GM18505 (cell line): ENCODE measurements at regions not wholly inside any gene's neighbourhood (a gene's known extent, or its start where the extent isn't known, plus 50 kb on each side); places are given as distances from the start of the nearest gene placed in this dataset.

Source experiments
- ATAC-seq: cut with Tn5 transposase; IDR thresholded peaks from one replicate; pipeline ENCODE4 v1.9.1; 2021; ENCODE audit not compliant: unreplicated experiment
- POLR2A ChIP-seq: IDR thresholded peaks from 4 replicates; pipeline ENCODE4 v1.6.1; 2011; ENCODE audit warnings: borderline replicate concordance; ENCODE audit not compliant: insufficient read depth, insufficient read length; ENCODE audit errors: extremely low read depth

- ATAC-seq: no peak
- no peak for TF ChIP-seq POLR2A
Measured at GRCh38 chr10:43865265-43866135, 216.8 kb upstream of the ZNF32 start.

DNA sequence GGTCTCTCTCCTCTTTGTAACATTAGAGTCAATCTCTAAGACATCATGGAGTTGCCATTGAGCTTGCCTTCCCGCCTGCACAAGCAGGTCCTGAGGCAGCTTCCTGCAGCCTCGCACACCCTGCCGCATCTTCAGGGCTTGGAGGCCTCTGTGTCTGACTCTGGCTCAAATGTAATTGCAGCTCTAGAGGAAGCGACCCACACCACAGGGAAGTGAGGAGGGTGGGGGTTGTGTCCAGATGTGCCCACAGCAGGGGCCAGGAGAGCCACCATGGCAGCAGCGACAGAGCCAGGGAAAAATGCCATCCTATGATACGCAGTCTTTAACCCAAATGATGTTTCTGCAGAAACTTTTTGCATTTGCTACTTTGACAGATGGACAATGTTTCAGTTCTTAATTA is 216.0 kb upstream of the ZNF32 start:
- TF ChIP-seq POLR2A: no peak
- no peak for ATAC-seq

DNA sequence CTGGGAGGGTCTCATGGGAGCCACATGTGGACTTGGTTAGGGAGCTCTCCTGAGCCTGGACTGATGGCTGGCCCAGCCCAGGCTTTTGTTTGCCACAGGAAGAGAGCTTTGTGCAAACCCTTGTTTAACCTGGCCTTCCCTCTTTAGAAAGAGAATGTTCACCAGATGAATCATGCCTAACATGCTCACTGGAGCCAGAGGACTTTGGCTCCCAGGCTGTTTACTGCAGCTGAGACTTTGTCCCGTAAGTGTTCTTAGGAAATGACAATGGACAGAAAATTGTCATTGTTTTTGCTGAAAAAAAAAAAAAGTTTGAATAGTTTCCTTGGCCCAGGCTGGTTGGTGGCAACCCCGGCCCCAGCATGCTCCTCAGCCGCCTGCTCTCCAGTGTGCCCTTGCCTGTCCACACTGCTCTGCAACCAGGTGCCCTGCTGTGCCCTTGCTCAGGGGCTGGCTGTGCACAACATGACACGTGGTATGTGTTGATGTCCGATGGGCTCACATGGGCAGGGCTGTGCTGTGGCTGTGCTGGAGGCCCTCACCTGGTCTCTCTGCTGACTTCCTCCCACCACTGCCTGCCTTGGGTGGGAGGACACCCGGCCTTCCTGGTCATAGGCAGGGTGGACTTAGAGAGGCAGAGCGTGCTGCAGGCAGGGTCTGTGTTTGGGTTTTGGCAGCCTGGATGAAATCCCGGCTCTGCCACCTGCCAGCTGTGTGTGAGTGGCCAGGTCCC is 215.3 kb upstream of the ZNF32 start:
- no peak for TF ChIP-seq POLR2A
- no peak for ATAC-seq

DNA sequence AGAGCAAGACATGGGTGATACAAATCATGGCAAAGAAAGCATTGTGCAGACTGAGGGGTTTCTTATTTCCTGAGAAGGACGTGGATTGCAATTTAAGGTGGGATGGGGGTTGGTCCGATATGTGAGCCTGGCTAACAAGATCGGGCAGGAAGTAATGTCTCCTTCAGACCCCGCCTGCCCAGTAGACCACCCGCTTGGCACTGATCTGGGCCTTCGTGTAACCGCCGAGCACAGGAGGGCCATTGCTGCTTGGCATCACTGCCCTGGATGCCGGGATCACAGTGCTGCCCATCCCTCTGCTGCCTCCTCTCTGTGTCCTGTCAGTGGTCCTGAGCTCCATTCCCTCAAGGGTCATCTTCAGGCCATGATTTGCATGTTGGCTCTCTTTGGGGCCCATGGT is 214.6 kb upstream of the ZNF32 start:
- TF ChIP-seq POLR2A: no peak
- no peak for ATAC-seq

DNA sequence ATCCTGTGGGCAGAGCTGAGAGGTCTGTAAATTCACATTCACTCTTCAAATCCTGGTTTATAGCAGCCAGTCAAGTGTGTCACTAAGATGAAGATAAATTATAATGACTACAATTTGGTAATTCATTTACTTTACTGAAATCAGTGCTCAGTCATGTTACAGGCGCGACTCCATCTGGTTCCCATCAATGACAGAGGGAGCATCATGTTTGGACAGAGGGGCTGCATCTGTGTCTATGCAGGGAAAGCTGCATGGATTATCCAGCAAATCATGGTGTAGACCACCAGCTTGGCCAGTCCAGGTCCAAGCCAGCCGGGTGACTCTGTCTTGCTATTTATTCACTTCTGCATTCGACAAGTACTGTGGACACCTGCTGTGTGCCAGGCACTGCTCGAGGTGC is 214.1 kb upstream of the ZNF32 start:
- no peak for ATAC-seq

DNA sequence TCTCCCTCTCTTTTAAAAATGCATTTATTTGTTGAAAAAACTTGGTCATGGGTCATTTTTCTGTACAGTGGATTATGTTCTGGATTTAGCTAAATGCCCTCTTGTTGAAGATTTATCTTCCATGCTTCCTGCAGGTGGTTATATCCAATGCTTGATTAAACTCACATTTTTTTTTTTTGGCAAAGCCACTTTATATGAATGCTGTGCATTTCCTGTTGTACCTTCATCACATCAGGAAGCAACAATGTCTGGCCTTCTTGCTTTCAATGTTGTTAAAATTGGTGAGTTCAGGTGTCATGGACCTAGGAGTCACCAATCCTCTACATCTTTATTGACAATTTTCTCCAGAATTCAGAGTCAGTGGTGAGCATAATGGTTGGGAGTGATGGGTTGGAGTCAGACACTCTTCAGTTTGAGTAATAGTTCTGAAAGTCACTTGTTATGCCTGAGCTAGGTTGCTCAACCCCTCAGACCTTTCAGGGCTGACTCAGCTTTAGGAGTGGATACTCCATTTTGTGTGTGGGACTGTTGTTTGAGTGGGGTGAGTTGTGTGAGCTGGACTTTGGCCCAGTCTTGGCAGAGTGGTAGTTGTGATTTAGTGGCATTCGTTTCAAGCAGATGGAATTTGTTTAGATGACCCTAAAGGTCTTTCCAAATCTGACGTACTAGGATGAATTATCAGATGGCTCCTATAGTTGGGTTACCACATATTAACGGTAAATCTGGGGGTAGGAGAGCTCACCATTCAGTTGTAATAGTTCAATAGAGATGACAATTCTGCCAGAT is 213.5 kb upstream of the ZNF32 start:
- no peak for ATAC-seq
- no peak for TF ChIP-seq POLR2A

More for the DNA sequence above, 214.1 kb upstream of the ZNF32 start:
- no peak for TF ChIP-seq POLR2A

DNA sequence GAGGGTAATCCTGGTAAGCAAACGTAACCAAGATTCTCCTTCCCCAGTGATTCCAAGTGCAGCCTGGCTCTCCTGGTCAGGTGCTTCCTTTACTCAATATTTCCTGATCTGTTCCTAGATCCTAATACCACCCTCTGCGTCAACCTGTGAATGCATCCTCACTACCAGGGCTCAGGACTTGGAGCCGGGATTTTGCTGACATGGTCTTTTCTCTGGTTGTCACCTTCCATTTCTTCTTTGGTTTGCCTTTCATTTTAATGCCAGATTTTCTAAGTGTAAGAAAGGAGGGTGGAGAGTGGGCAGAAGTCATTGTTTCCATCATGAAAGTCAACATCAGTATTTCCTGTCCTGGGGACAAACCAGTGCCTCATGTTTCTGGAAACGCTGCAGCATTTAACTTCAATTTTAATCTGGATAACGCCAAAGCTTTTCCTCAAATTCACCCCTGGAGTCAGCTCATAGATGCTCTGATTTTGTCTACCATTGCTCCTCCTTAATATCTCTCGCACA is 210.4 kb upstream of the ZNF32 start:
- no peak for ATAC-seq
- TF ChIP-seq POLR2A: no peak

- TF ChIP-seq POLR2A: no peak
- ATAC-seq: no peak
Measured at GRCh38 chr10:43857931-43858315, 209.2 kb upstream of the ZNF32 start.

DNA sequence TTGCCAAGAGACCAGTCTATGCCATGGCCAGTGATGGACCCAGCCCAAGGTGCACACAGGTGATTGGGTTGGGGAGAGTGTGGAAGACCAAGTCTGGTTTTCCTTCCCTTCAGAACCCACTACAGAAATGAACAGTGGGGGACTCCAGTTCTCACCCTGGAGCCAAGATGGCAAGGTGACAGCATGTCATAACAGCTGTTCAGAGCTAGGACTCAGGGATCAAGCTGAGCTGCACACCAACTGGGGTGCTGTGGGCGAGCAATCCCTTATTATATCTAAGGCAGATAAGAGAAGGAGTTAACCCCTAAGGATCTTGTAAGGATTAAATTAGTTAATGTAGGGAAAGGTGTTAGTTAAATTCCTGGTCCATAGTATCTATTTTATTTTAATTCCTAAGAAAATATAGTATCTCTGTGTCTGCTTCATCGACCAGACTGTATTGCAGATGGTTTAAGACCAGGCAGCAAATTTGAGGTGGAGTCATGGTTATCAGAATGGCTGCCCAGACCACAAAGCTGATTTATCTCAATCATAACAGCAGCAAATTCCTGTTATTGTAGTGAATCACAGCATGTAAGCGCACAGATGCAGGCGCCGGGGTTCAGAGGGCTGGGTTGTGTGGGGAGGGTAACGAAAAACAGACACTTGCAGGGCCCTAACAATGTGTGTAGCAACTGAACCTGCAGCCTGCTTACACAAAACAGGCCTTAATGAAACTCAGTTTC is 208.7 kb upstream of the ZNF32 start:
- ATAC-seq: no peak
- no peak for TF ChIP-seq POLR2A

DNA sequence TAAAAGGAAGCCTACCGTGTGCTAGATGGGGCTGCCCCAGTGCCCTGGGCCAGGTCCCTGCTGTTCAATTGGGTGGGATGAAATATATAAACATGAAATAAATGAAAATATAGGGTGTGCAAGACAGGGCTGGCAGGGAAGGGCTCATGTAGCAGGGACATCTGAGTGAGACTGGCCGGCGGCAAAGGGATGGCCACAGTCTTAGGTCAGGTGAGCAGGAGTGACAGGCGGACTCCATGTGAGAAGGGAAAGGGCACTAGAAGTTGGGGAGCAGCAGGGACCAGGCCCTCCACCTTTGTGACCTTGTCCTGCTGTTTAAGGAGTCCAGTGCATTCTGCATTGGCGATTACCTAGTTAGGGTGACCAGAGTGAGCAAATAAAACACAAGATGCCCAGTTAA is 207.6 kb upstream of the ZNF32 start:
- no peak for ATAC-seq
- no peak for TF ChIP-seq POLR2A

DNA sequence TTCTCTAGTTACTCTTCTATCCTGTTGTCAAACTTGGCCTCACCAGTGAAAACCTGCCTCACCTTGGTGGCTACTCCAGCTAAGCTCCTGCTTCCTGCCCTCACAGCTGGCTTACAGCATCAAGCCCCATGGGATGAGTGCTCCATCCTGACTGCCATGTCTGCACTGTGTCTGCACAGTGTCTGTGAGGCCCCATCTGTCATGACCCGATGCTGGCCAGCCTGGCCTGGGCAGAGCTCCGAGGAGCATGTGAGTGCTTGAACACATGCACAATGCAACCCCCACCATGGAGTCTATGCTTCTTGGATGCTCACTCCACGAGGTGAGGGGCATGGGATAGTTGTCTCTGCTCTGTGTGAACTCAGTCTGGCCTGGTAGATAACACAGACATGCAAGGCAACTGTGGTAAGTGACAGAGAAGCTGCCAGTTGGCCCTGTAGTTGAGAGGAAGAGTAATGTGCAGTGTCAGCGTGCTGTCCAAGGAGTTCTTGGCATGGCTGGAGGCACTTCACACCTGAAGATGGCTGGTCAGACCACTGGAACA is 207.1 kb upstream of the ZNF32 start:
- no peak for ATAC-seq
- TF ChIP-seq POLR2A: no peak

DNA sequence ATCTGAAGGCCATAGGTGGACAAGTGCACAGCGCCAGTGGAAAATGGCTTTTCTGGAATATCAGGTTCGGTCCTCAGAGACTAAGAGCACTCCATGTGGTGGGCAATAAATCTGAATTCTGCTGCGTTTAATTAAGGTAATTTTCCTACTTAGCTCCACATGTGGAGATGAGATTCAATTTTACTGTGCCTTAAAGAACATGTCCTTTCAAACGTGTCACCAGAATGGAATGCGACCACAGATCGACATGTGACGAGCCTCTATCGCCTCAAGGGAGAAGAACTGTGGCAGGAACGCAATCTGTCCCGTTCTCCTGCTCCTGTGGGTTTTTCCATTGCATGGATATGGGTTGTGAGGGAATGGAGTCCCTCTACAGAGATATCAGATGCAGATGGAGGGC is 205.3 kb upstream of the ZNF32 start:
- no peak for TF ChIP-seq POLR2A
- no peak for ATAC-seq
